Suprapubic skin (tissue), 3 donors: ENCODE measurements at regions not wholly inside any gene's neighbourhood (a gene's known extent, or its start where the extent isn't known, plus 50 kb on each side); places are given as distances from the start of the nearest gene placed in this dataset.

Experiments used
- CTCF ChIP-seq, 2 donors: fragments of 200-600 bp in 1 of 2; fragments of 450-650 bp in 1 of 2; sonication (generic) in 1 of 2; IDR thresholded peaks; one replicate each; pipeline ENCODE4 v1.5.1; 2016 to 2019; ENCODE audit warnings: antibody characterized with exemption in 2 of 2, mild to moderate bottlenecking in 1 of 2, moderate library complexity in 1 of 2
- POLR2A ChIP-seq, 2 donors: fragments of 450-650 bp; IDR thresholded peaks; one replicate each; pipeline ENCODE4 v1.6.1; 2017; ENCODE audit warnings: antibody characterized with exemption in 2 of 2, mild to moderate bottlenecking in 2 of 2, moderate library complexity in 2 of 2

- TF ChIP-seq CTCF (IDR thresholded peaks at IDR 0.05) = no peak
- TF ChIP-seq POLR2A (IDR thresholded peaks at IDR 0.05) = no peak
These were observed 228.7 kb downstream of the TUSC1 start for GRCh38 chr9:25449503-25449902.
